ENCODE measurements at regions not wholly inside any gene's neighbourhood (a gene's known extent, or its start where the extent isn't known, plus 50 kb on each side); places are given as distances from the start of the nearest gene placed in this dataset.

DNA sequence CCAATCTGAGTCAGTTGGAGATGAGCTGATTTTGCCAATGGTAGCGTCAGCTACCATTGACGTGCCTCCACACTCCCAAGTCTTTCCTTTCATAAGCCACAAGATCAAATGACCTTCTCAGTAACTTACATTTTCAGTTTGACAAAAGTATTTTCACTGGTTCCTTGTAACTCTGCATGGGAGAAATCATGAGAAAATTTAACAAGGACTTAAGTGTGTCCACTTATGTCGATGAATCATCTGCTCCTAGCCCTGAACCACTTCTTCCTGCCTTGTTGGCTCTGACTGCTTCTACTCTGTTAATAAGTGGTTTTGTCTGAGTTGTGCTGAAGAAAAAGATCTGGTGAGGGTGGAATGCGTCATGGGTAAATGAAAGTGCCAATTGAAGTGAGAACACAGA is 101.2 kb downstream of the NFKBIZ start:
- TF ChIP-seq POLR2A (IDR thresholded peaks at IDR 0.05; ENCODE audit: low read length) (no peak), GATA1 (IDR thresholded peaks at IDR 0.05; ENCODE audit: low read depth, low read length) (no peak)

Measured in erythroblast (primary cell).